Putamen (tissue), 1 donor: ENCODE measurements at regions not wholly inside any gene's neighbourhood (a gene's known extent, or its start where the extent isn't known, plus 50 kb on each side); places are given as distances from the start of the nearest gene placed in this dataset.

Experiments
- DNase-seq: peaks from one replicate; pipeline ENCODE4 v3.0.0-alpha.2; 2016; ENCODE audit warnings: low spot score

GRCh38 chr16:80418517-80419355 is 122.1 kb upstream of the DYNLRB2 start:
- no peak for DNase-seq

- no peak for DNase-seq
Observed at GRCh38 chr16:80417706-80418271, 123.0 kb upstream of the DYNLRB2 start.

GRCh38 chr16:80408014-80408413 is 132.8 kb upstream of the DYNLRB2 start:
- no peak for DNase-seq

GRCh38 chr16:80407265-80407987 is 133.4 kb upstream of the DYNLRB2 start:
- DNase-seq = no peak

GRCh38 chr16:80404847-80405246 is 135.9 kb upstream of the DYNLRB2 start:
- no peak for DNase-seq

GRCh38 chr16:80403894-80404293 is 136.9 kb upstream of the DYNLRB2 start:
- no peak for DNase-seq

GRCh38 chr16:80390871-80391489 is 149.8 kb upstream of the DYNLRB2 start:
- DNase-seq = no peak

GRCh38 chr16:80390046-80390445 is 150.7 kb upstream of the DYNLRB2 start:
- DNase-seq = no peak

GRCh38 chr16:80389338-80389737 is 151.5 kb upstream of the DYNLRB2 start:
- DNase-seq = no peak

GRCh38 chr16:80387318-80387921 is 153.4 kb upstream of the DYNLRB2 start:
- DNase-seq = no peak

- no peak for DNase-seq
Observed at GRCh38 chr16:80384862-80385261, 155.9 kb upstream of the DYNLRB2 start.

- no peak for DNase-seq
Observed at GRCh38 chr16:80380514-80380913, 160.3 kb upstream of the DYNLRB2 start.

GRCh38 chr16:80377096-80377956 is 163.5 kb upstream of the DYNLRB2 start:
- DNase-seq = no peak

- DNase-seq = no peak
Observed at GRCh38 chr16:80375973-80376372, 164.8 kb upstream of the DYNLRB2 start.

- DNase-seq = no peak
Observed at GRCh38 chr16:80375513-80375912, 165.3 kb upstream of the DYNLRB2 start.

- DNase-seq = no peak
Observed at GRCh38 chr16:80372341-80372740, 168.5 kb upstream of the DYNLRB2 start.

GRCh38 chr16:80369138-80369958 is 171.4 kb upstream of the DYNLRB2 start:
- peak; percentile 55 for DNase-seq

- DNase-seq = no peak
Observed at GRCh38 chr16:80367037-80367658, 173.6 kb upstream of the DYNLRB2 start.

GRCh38 chr16:80366023-80366422 is 174.8 kb upstream of the DYNLRB2 start:
- no peak for DNase-seq

GRCh38 chr16:80362816-80363215 is 178.0 kb upstream of the DYNLRB2 start:
- no peak for DNase-seq
